DMS 273 (cell line): ENCODE measurements at regions not wholly inside any gene's neighbourhood (a gene's known extent, or its start where the extent isn't known, plus 50 kb on each side); places are given as distances from the start of the nearest gene placed in this dataset.

Source experiments
- DNase-seq: peaks from one replicate; lab custom pipeline; 2025; ENCODE audit not compliant: unreplicated experiment; lab: John Stamatoyannopoulos, UW

GRCh38 chr7:124515106-124515830 is 250.3 kb downstream of the GPR37 start:
- DNase-seq: no peak

GRCh38 chr7:124514471-124514870 is 251.1 kb downstream of the GPR37 start:
- no peak for DNase-seq

- no peak for DNase-seq
Observed at GRCh38 chr7:124497176-124497575, 268.4 kb downstream of the GPR37 start.

- DNase-seq: no peak
Observed at GRCh38 chr7:124489925-124490324, 275.7 kb downstream of the GPR37 start.

- DNase-seq: no peak
Observed at GRCh38 chr7:124489082-124489819, 276.3 kb downstream of the GPR37 start.

- no peak for DNase-seq
Observed at GRCh38 chr7:124482229-124482628, 283.4 kb downstream of the GPR37 start.

GRCh38 chr7:124480821-124481290 is 284.7 kb downstream of the GPR37 start:
- no peak for DNase-seq

GRCh38 chr7:124480036-124480820 is 285.4 kb downstream of the GPR37 start:
- DNase-seq: no peak

GRCh38 chr7:124462249-124462648 is 303.3 kb downstream of the GPR37 start:
- no peak for DNase-seq

- no peak for DNase-seq
Observed at GRCh38 chr7:124460555-124460954, 305.0 kb downstream of the GPR37 start.

- no peak for DNase-seq
Observed at GRCh38 chr7:124460056-124460450, 305.5 kb downstream of the GPR37 start.

GRCh38 chr7:124459101-124460055 is 306.2 kb downstream of the GPR37 start:
- no peak for DNase-seq

- no peak for DNase-seq
Observed at GRCh38 chr7:124457841-124458240, 307.8 kb downstream of the GPR37 start.

GRCh38 chr7:124456286-124456685 is 309.3 kb downstream of the GPR37 start:
- no peak for DNase-seq

GRCh38 chr7:124452186-124452585 is 313.4 kb downstream of the GPR37 start:
- DNase-seq: no peak

GRCh38 chr7:124449896-124450295 is 315.7 kb downstream of the GPR37 start:
- no peak for DNase-seq

- no peak for DNase-seq
Observed at GRCh38 chr7:124444696-124445480, 320.7 kb downstream of the GPR37 start.

GRCh38 chr7:124443762-124444161 is 321.8 kb downstream of the GPR37 start:
- DNase-seq: no peak

GRCh38 chr7:124440081-124440480 is 325.5 kb downstream of the GPR37 start:
- no peak for DNase-seq
